ENCODE measurements at regions not wholly inside any gene's neighbourhood (a gene's known extent, or its start where the extent isn't known, plus 50 kb on each side); places are given as distances from the start of the nearest gene placed in this dataset.

DNA sequence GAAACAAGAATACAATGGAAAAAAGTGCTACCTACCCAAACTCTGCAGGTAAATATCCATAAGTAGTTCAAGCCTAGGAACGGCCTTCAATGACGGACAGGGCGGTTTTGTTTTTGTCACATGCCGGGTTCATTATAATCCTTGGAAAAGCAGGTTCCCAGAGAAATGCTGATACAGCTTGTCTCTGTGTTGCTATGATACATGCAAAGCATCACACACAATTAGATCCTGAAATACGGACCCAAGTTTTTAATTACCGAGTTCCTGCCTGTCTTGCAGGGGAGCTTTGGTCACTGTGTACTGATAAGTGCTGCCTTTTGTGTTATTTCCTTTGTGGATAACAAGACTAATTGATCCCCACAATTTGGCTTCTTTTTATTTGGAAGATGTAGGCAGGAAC lies 217.4 kb downstream of the HAPSTR1 start:
- no peak overlapping the region for H3K4me2 ChIP-seq (ENCODE audit: insufficient read depth, low read length)
- H3K9me3 ChIP-seq (replicated peaks; ENCODE audit: control insufficient read depth, insufficient read depth, low read depth, low read length), result no peaks in the 10 kb centered on the region
- no peaks in the 10 kb centered on the region for H4K20me1 ChIP-seq (replicated peaks; ENCODE audit: control insufficient read depth, insufficient read depth, low read length)
- no peak for ATAC-seq
- no peak overlapping the region for H3K9ac ChIP-seq (ENCODE audit: insufficient read depth in 1 of 2, low read depth in 2 of 2, low read length in 2 of 2)
- CTCF ChIA-PET (ENCODE audit: low intra/inter-chr PET ratio), result no interaction called here
- no peaks in the 10 kb centered on the region; a peak in 1 of 5 replicates for H3K27me3 ChIP-seq (ENCODE audit: control insufficient read depth in 2 of 2, insufficient read depth in 2 of 2, low read length in 2 of 2)
- no peaks in the 10 kb centered on the region for H3K36me3 ChIP-seq (ENCODE audit: control insufficient read depth, insufficient read depth, low read length)
- DNase-seq (ENCODE audit: extremely low read depth in 1 of 4, low spot score in 3 of 4), result no peak
- in situ Hi-C loops (cut with MboI), result no loop called here
- TF ChIP-seq USF2 (CRISPR knock-in tag; IDR thresholded peaks at IDR 0.05) (no peak), BCL6 (CRISPR knock-in tag; IDR thresholded peaks at IDR 0.05) (no peak), ZNF785 (CRISPR knock-in tag; IDR thresholded peaks at IDR 0.05) (no peak), RHOXF2B (CRISPR knock-in tag; conservative IDR thresholded peaks at IDR 0.05) (no peak), HBP1 (CRISPR knock-in tag; IDR thresholded peaks at IDR 0.05) (no peak), ZNF316 (IDR thresholded peaks at IDR 0.05) (peak; percentile 41; the same call in 1 of the 2 replicates)
- no peaks in the 10 kb centered on the region for H3K4me1 ChIP-seq (replicated peaks in 1 of 2; ENCODE audit: control insufficient read depth in 2 of 2, insufficient read depth in 2 of 2, low read length in 2 of 2)
- no peak overlapping the region for H3K27ac ChIP-seq (ENCODE audit: extremely low read depth, low read depth, low read length)
- BruUV-seq (replicated peaks), result no TSS peak
- intact Hi-C loops (cut with micrococcal nuclease), result no loop called here
- POLR2A ChIA-PET, result no interaction called here
- no peaks in the 10 kb centered on the region for H3K79me2 ChIP-seq (ENCODE audit: control insufficient read depth, insufficient read depth, low read length)
- 3% methylated on average over 6 of the region's 6 CpGs for WGBS (ENCODE audit: insufficient coverage, low coverage, missing lambda C conversion rate)
- H3K4me3 ChIP-seq, result no peak overlapping the region
- H2AFZ ChIP-seq (ENCODE audit: low read depth, low read length), result no peak overlapping the region
- no peaks in the 10 kb centered on the region for H3K9me1 ChIP-seq (ENCODE audit: control insufficient read depth, insufficient read depth, low read length)
- FAIRE-seq, result no peak
